ENCODE measurements at regions not wholly inside any gene's neighbourhood (a gene's known extent, or its start where the extent isn't known, plus 50 kb on each side); places are given as distances from the start of the nearest gene placed in this dataset.

DNA sequence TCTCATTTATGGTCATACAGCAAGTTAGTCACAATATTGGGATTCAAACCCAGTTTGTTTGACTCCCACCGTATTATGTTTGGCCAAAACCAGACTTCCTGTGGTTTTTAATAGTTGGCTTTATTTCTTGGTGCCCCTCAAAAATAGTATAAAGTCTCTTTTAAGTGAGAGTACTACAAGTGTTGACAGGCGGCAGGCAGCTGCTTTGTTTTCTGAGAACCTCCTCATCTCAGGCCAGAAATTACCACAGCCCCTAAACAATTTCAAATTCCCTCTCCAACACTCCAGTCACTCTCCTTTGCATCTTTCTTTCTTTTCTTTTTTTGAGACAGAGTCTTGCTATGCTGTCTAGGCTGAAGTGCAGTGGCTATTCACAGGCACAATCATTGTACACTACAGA, 121.5 kb downstream of the POLR2M start:
- TF ChIP-seq, protein P1, sequence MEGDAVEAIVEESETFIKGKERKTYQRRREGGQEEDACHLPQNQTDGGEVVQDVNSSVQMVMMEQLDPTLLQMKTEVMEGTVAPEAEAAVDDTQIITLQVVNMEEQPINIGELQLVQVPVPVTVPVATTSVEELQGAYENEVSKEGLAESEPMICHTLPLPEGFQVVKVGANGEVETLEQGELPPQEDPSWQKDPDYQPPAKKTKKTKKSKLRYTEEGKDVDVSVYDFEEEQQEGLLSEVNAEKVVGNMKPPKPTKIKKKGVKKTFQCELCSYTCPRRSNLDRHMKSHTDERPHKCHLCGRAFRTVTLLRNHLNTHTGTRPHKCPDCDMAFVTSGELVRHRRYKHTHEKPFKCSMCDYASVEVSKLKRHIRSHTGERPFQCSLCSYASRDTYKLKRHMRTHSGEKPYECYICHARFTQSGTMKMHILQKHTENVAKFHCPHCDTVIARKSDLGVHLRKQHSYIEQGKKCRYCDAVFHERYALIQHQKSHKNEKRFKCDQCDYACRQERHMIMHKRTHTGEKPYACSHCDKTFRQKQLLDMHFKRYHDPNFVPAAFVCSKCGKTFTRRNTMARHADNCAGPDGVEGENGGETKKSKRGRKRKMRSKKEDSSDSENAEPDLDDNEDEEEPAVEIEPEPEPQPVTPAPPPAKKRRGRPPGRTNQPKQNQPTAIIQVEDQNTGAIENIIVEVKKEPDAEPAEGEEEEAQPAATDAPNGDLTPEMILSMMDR (conservative IDR thresholded peaks at IDR 0.05): no peak
- no peak overlapping the region for H3K27ac ChIP-seq (ENCODE audit: insufficient read length, low read depth, low read length)
- no peak overlapping the region for H2AFZ ChIP-seq (ENCODE audit: low read length)
- no peaks in the 10 kb centered on the region for H3K36me3 Mint-ChIP-seq (ENCODE audit: insufficient read depth in 1 of 3, low read depth in 3 of 3)
- no peaks in the 10 kb centered on the region for H3K9me3 Mint-ChIP-seq
- WGBS (ENCODE audit: extremely low coverage, insufficient read length, low lambda C conversion rate): no CpG with 5 or more reads among the region's 2 CpGs
- DNase-seq: no peak
- H2AK5ac ChIP-seq (ENCODE audit: insufficient read length, low read length): no peak overlapping the region
- H3K18ac ChIP-seq (ENCODE audit: insufficient read length, low read depth, low read length): no peak overlapping the region
- H4K5ac ChIP-seq (ENCODE audit: insufficient read length, low read depth, low read length): no peak overlapping the region
- no peak overlapping the region for H2BK15ac ChIP-seq (ENCODE audit: low read depth, low read length)
- H3K4me3 Mint-ChIP-seq: no peak overlapping the region
- H3K23ac ChIP-seq (ENCODE audit: insufficient read length, low read depth, low read length): no peak overlapping the region
- no peak overlapping the region for H3K4ac ChIP-seq (ENCODE audit: low read depth, low read length)
- no peak overlapping the region for H3K14ac ChIP-seq (ENCODE audit: insufficient read depth, low read length)
- no peaks in the 10 kb centered on the region for H3K4me1 Mint-ChIP-seq
- no peaks in the 10 kb centered on the region for H3K4me1 ChIP-seq (ENCODE audit: insufficient read depth, low read length)
- H3K23me2 ChIP-seq (ENCODE audit: insufficient read length, low read depth, low read length, poor library complexity, severe bottlenecking): no peaks in the 10 kb centered on the region
- H2BK5ac ChIP-seq (ENCODE audit: insufficient read length, low read length): no peak overlapping the region
- H4K20me1 ChIP-seq (ENCODE audit: control insufficient read depth, insufficient read depth, insufficient read length): no peaks in the 10 kb centered on the region
- no peak overlapping the region for H3K9ac ChIP-seq (ENCODE audit: extremely low read depth, insufficient read length, low read length)
- no peak overlapping the region for H4K8ac ChIP-seq (replicated peaks; ENCODE audit: insufficient read length, low read depth, low read length)
- no peak overlapping the region for H3K27ac Mint-ChIP-seq
- H3K79me1 ChIP-seq (ENCODE audit: insufficient read depth, low read depth, low read length, poor library complexity, severe bottlenecking): no peaks in the 10 kb centered on the region
- no peaks in the 10 kb centered on the region for H3K9me3 ChIP-seq (ENCODE audit: control insufficient read depth, low read depth, low read length)
- no peak overlapping the region for H2BK20ac ChIP-seq (ENCODE audit: low read depth, low read length, poor library complexity, severe bottlenecking)
- H3T11ph ChIP-seq (ENCODE audit: low read length): no peak overlapping the region
- no peaks in the 10 kb centered on the region for H3K27me3 ChIP-seq (ENCODE audit: insufficient read depth, low read length)
- no peak overlapping the region for H3K56ac ChIP-seq (ENCODE audit: insufficient read length, low read depth, low read length)
- H4K91ac ChIP-seq (ENCODE audit: insufficient read length, low read depth, low read length): no peak overlapping the region
- no peaks in the 10 kb centered on the region for H3K79me2 ChIP-seq (ENCODE audit: insufficient read depth, low read length)
- no peak overlapping the region for H2BK120ac ChIP-seq (ENCODE audit: low read depth, low read length, poor library complexity, severe bottlenecking)
- no peak overlapping the region for H2BK12ac ChIP-seq (ENCODE audit: insufficient read length, low read depth, low read length)
- peaks cover 3% of the 10 kb centered on the region for H3K27me3 Mint-ChIP-seq (ENCODE audit: low read depth)
- no peak overlapping the region for H3K4me2 ChIP-seq (ENCODE audit: insufficient read depth, insufficient read length, low read length)
